Tibial nerve (tissue), 4 donors: ENCODE measurements at regions not wholly inside any gene's neighbourhood (a gene's known extent, or its start where the extent isn't known, plus 50 kb on each side); places are given as distances from the start of the nearest gene placed in this dataset.

Source experiments
- DNase-seq, 2 donors: peaks; one replicate each; pipeline ENCODE4 v3.0.0-alpha.2; 2019; ENCODE audit warnings: low spot score in 2 of 2
- H3K27ac ChIP-seq, 4 donors: fragments of 200-600 bp; sonication (generic) in 3 of 4; one replicate each; pipeline ENCODE4 v1.5.1; 2017 to 2019; ENCODE audit warnings: mild to moderate bottlenecking in 1 of 4
- H3K27me3 ChIP-seq, 2 donors: fragments of 200-600 bp; sonication (generic) in 1 of 2; one replicate each; pipeline versions ENCODE4 v1.5.1 to v1.6.0; 2017 to 2019
- H3K36me3 ChIP-seq, 3 donors: fragments of 200-600 bp; sonication (generic); one replicate each; pipeline ENCODE4 v1.5.1; 2018 to 2019
- H3K4me1 ChIP-seq, 4 donors: fragments of 200-600 bp; sonication (generic) in 3 of 4; one replicate each; pipeline ENCODE4 v1.5.1; 2017 to 2019
- H3K4me3 ChIP-seq, 4 donors: fragments of 200-600 bp; sonication (generic) in 3 of 4; one replicate each; pipeline ENCODE4 v1.5.1; 2017 to 2019; ENCODE audit warnings: mild to moderate bottlenecking in 1 of 4, moderate library complexity in 1 of 4
- H3K9me3 ChIP-seq, 4 donors: fragments of 200-600 bp; sonication (generic) in 3 of 4; one replicate each; pipeline ENCODE4 v1.5.1; 2017 to 2019
- EP300 ChIP-seq, 2 donors: sonication (generic); formaldehyde crosslinking; IDR thresholded peaks; one replicate each; pipeline ENCODE4 v1.6.1; 2017; ENCODE audit warnings: antibody characterized with exemption in 2 of 2, mild to moderate bottlenecking in 1 of 2
- POLR2A ChIP-seq, 2 donors: fragments of 450-650 bp; IDR thresholded peaks; one replicate each; pipeline ENCODE4 v1.6.1; 2017; ENCODE audit warnings: antibody characterized with exemption in 2 of 2, mild to moderate bottlenecking in 2 of 2, moderate library complexity in 2 of 2
- WGBS, 2 donors: methylation state at CpG; one replicate each; pipeline ENCODE4 v1.1.5; 2018; 5-methylcytosine and 5-hydroxymethylcytosine counted together
- TF ChIP-seq, protein P1 (sequence below), 5 experiments: fragments of 200-600 bp in 3 of 5; fragments of 450-650 bp in 2 of 5; sonication (generic) in 3 of 5; IDR thresholded peaks; one replicate each; pipeline ENCODE4 v1.5.1; 2016 to 2019; ENCODE audit warnings: antibody characterized with exemption in 5 of 5, mild to moderate bottlenecking in 3 of 5, moderate library complexity in 2 of 5

DNA sequence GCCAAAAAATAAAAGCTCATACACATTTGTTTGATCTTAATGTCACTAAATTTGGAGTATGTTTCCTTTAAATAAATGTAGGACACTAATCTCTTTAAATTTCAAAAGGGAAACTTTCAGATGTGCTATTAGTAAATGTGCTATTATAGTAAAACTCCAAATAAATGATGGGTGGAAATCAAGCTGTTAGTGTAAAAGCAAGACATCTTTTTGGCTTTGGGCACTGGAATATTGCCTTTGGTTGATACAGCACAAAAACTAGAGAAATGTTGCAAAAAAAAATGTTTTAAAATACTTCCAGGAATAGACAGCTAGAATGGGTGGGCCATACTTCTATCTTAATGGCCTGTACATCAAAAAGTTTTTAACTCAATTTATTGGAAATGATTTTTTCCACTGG is 151.6 kb downstream of the FBXO8 start:
- DNase-seq, result no peak
- H3K4me3 ChIP-seq, result no peak overlapping the region
- no peaks in the 10 kb centered on the region for H3K36me3 ChIP-seq
- H3K27ac ChIP-seq, result no peak overlapping the region
- H3K4me1 ChIP-seq, result peaks cover 0 to 16% (median 0%) of the 10 kb centered on the region in 4 donors
- no peaks in the 10 kb centered on the region for H3K9me3 ChIP-seq
- TF ChIP-seq POLR2A (IDR thresholded peaks at IDR 0.05) (no peak), EP300 (IDR thresholded peaks at IDR 0.05) (no peak)
- TF ChIP-seq, protein P1, sequence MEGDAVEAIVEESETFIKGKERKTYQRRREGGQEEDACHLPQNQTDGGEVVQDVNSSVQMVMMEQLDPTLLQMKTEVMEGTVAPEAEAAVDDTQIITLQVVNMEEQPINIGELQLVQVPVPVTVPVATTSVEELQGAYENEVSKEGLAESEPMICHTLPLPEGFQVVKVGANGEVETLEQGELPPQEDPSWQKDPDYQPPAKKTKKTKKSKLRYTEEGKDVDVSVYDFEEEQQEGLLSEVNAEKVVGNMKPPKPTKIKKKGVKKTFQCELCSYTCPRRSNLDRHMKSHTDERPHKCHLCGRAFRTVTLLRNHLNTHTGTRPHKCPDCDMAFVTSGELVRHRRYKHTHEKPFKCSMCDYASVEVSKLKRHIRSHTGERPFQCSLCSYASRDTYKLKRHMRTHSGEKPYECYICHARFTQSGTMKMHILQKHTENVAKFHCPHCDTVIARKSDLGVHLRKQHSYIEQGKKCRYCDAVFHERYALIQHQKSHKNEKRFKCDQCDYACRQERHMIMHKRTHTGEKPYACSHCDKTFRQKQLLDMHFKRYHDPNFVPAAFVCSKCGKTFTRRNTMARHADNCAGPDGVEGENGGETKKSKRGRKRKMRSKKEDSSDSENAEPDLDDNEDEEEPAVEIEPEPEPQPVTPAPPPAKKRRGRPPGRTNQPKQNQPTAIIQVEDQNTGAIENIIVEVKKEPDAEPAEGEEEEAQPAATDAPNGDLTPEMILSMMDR (IDR thresholded peaks at IDR 0.05), result no peak
- H3K27me3 ChIP-seq, result no peaks in the 10 kb centered on the region

DNA sequence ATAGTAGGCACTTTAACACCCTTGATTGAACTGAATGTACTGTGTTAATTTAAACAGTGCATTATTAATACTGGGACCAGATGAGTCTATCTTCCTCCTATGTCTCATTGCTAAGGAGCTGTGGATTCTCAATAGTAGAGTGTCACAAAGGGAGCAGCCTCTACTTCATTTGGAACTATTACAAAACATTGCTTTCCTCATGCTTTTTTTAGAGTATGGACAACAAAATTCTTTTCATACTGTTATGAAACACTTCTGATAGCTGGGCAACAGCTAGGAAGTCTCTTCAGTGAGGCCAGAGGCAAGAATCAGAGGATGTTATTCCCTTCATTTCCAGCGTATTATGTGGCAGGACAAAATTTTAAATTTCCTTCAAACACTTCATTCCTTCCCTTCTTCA is 160.8 kb downstream of the FBXO8 start:
- TF ChIP-seq POLR2A (IDR thresholded peaks at IDR 0.05) (no peak), EP300 (IDR thresholded peaks at IDR 0.05) (peak in 1 of 2 donors; percentile 31)
- Histone ChIP-seq H3K4me1 (peaks cover 0 to 4% (median 0%) of the 10 kb centered on the region in 4 donors), H3K27me3 (no peaks in the 10 kb centered on the region), H3K4me3 (no peak overlapping the region), H3K36me3 (no peaks in the 10 kb centered on the region), H3K9me3 (no peaks in the 10 kb centered on the region), H3K27ac (peak overlapping the region in 1 of 4 donors; percentile 7)
- 66 to 76% methylated on average over 1 of the region's 1 CpG for WGBS, 2 donors
- DNase-seq, result no peak

DNA sequence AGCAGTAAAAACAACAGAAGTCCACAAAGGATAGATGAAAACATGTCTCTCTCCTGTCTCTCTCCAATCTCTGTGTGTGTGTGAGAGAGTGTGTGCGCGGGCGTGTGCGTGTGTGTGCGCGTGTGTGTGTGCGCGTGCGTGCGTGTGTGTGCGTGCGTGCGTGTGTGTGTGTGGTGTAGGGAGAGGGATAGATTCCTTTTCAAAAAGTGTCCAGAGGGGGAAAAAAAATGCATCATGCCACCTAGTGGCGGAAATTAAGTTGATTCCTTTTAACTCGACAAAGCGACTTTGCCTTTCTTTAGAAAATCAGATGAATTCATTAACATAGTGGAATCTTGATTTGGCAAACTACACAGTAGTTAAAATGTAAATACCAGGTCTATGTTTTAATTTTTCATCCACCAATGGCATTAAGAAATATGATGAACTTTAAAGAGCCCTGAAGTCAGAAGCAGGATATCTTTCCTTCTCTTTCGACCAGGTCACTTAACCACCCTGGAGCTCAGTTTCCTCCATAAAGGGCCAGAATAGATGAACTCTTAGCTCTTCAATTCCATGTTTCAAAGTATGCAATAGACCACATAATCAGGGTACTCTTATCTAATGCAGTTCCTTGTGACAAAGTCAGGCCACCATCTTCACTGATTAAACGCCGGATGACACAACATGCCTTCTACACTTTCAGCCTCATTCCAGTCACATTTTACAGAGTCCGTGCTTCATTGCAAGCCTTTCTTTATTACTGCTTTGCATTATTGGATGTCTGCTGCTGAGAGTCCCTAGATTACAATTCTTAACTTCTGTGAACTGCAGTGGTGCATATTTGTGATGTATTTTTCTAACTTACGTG is 162.8 kb downstream of the FBXO8 start:
- DNase-seq, result peak; percentile 24 to 41
- H3K27me3 ChIP-seq, result no peaks in the 10 kb centered on the region
- peak overlapping the region; percentile 15 to 44 (median 22) for H3K4me3 ChIP-seq
- no peaks in the 10 kb centered on the region for H3K36me3 ChIP-seq
- no peaks in the 10 kb centered on the region for H3K9me3 ChIP-seq
- H3K4me1 ChIP-seq, result peaks cover 0 to 4% (median 0%) of the 10 kb centered on the region in 4 donors
- TF ChIP-seq, protein P1 (IDR thresholded peaks at IDR 0.05), result peak; percentile 41 to 72 (median 56)
- no peak for TF ChIP-seq POLR2A (IDR thresholded peaks at IDR 0.05)
- WGBS, 2 donors, result 18 to 19% methylated on average over 21 of the region's 21 CpGs
- peak overlapping the region in 1 of 4 donors; percentile 53 for H3K27ac ChIP-seq

DNA sequence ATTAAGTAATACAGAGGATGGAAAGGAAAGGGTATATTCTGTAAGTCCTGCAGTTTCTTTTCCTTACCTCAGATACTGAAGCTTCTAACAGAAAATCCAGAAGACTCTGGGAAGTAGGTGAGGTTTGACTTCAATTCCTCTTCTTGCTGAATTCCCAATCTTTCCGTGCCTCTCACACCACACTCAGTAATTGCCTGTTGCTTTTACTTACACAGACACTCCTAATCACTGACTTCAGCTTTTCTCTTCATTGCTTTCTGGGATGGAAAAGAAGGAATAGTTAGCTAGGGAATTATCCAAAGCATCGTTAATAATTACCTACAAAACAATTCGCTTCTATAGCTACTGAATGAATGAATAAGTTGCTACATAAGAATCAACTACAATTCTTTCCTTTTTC is 163.6 kb downstream of the FBXO8 start:
- H3K27me3 ChIP-seq, result no peaks in the 10 kb centered on the region
- H3K36me3 ChIP-seq, result no peaks in the 10 kb centered on the region
- H3K27ac ChIP-seq, result peak overlapping the region in 1 of 4 donors; percentile 53
- 24% methylated on average over 3 of the region's 3 CpGs for WGBS, 2 donors
- peak overlapping the region; percentile 15 to 44 (median 22) for H3K4me3 ChIP-seq
- no peak for DNase-seq
- H3K9me3 ChIP-seq, result no peaks in the 10 kb centered on the region
- peaks cover 0 to 4% (median 0%) of the 10 kb centered on the region in 4 donors for H3K4me1 ChIP-seq
- TF ChIP-seq, protein P1 (IDR thresholded peaks at IDR 0.05), result no peak
- TF ChIP-seq POLR2A (IDR thresholded peaks at IDR 0.05) (no peak), EP300 (IDR thresholded peaks at IDR 0.05) (no peak)

DNA sequence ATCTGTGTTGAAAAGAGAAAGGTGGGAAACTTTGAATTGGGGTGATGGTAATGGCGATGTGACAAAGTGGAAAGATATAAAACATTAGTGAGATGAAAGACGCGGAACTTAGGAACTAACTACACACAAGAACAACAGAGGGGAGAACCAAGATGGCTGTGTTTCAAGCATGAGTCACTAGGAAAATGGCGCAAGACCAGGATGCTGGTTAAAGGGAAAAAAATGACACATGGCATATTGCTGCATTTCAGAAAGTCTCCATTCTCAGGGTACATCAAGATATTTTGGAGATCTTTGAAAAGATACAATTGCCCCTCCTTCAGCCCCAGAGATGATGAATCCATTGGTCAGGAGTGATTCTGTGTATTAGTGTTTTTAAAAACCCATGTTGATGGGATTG is 164.4 kb downstream of the FBXO8 start:
- no peaks in the 10 kb centered on the region for H3K9me3 ChIP-seq

More for the DNA sequence above, 164.4 kb downstream of the FBXO8 start:
- peaks cover 0 to 4% (median 0%) of the 10 kb centered on the region in 4 donors for H3K4me1 ChIP-seq
- no peak overlapping the region for H3K27ac ChIP-seq
- no peaks in the 10 kb centered on the region for H3K36me3 ChIP-seq
- TF ChIP-seq EP300 (IDR thresholded peaks at IDR 0.05), result no peak
- no peak for TF ChIP-seq POLR2A (IDR thresholded peaks at IDR 0.05)
- TF ChIP-seq, protein P1 (IDR thresholded peaks at IDR 0.05), result no peak
- no peaks in the 10 kb centered on the region for H3K27me3 ChIP-seq
- no peak overlapping the region for H3K4me3 ChIP-seq
- DNase-seq, result no peak
- WGBS, 2 donors, result 89 to 97% methylated on average over 4 of the region's 4 CpGs
